Transverse colon (tissue), 4 donors: ENCODE measurements at regions not wholly inside any gene's neighbourhood (a gene's known extent, or its start where the extent isn't known, plus 50 kb on each side); places are given as distances from the start of the nearest gene placed in this dataset.

ENCODE experiments used
- DNase-seq: peaks from one replicate; pipeline ENCODE4 v3.0.0-alpha.2; 2019
- H3K27ac ChIP-seq, 4 donors: fragments of 200-600 bp; sonication (generic); 2 replicates each; pipeline ENCODE4 v1.5.1; 2016 to 2018; ENCODE audit warnings: inconsistent platforms in 4 of 4
- H3K27me3 ChIP-seq: fragments of 200-600 bp; sonication (generic); 2 replicates; pipeline ENCODE4 v1.5.1; 2017; ENCODE audit warnings: inconsistent platforms
- H3K36me3 ChIP-seq, 4 donors: fragments of 200-600 bp; sonication (generic); 2 replicates each; pipeline ENCODE4 v1.5.1; 2017 to 2019; ENCODE audit warnings: inconsistent platforms in 4 of 4
- H3K4me1 ChIP-seq, 4 donors: fragments of 200-600 bp; sonication (generic); 2 replicates each; pipeline ENCODE4 v1.5.1; 2017 to 2020; ENCODE audit warnings: inconsistent platforms in 4 of 4
- H3K4me3 ChIP-seq, 4 donors: fragments of 200-600 bp; sonication (generic); 1 replicate in 1 of 4; 2 replicates in 3 of 4; pipeline versions ENCODE4 v1.5.1 to v1.6.1; 2017 to 2019; ENCODE audit warnings: inconsistent platforms in 4 of 4
- H3K9me3 ChIP-seq, 2 donors: fragments of 200-600 bp; sonication (generic); 2 replicates each; pipeline ENCODE4 v1.5.1; 2017 to 2019; ENCODE audit warnings: inconsistent platforms in 2 of 2
- EP300 ChIP-seq: sonication (generic); formaldehyde crosslinking; IDR thresholded peaks from one replicate; pipeline ENCODE4 v1.6.1; 2017; ENCODE audit warnings: antibody characterized with exemption, low read depth
- POLR2A ChIP-seq: fragments of 450-650 bp; IDR thresholded peaks from one replicate; pipeline ENCODE4 v1.6.1; 2016; ENCODE audit warnings: antibody characterized with exemption, mild to moderate bottlenecking, moderate library complexity
- POLR2AphosphoS5 ChIP-seq, 3 donors: sonication (generic); formaldehyde crosslinking; IDR thresholded peaks; one replicate each; pipeline ENCODE4 v1.6.1; 2016; ENCODE audit warnings: antibody characterized with exemption in 3 of 3
- WGBS, 2 donors: methylation state at CpG; one replicate each; pipeline ENCODE4 v1.1.5; 2018; ENCODE audit warnings: low coverage in 1 of 2; 5-methylcytosine and 5-hydroxymethylcytosine counted together
- in situ Hi-C, 4 donors: fragments of 200-750 bp; cut with MboI; loops; one replicate each; pipeline versions ENCODE4 v1.15.0 to v1.15.1; 2017; ENCODE audit warnings: low sequenced_read_pairs in 3 of 4, low pct_ligation_motif_present in 1 of 4, low pct_unique_long_range_greater_than_20kb in 1 of 4
- intact Hi-C: fragments of 100-400 bp; cut with DNase I; formaldehyde crosslinking; loops from one replicate; pipeline ENCODE4 v1.15.1; 2023; ENCODE audit warnings: low total_unique reads
- TF ChIP-seq, protein P1 (sequence below), 5 experiments: fragments of 200-600 bp in 3 of 5; fragments of 450-650 bp in 2 of 5; sonication (generic) in 3 of 5; IDR thresholded peaks; 1 replicate in 2 of 5; 2 replicates in 3 of 5; pipeline ENCODE4 v1.5.1; 2016 to 2017; ENCODE audit warnings: antibody characterized with exemption in 5 of 5, inconsistent platforms in 3 of 5, mild to moderate bottlenecking in 2 of 5, moderate library complexity in 1 of 5

DNA sequence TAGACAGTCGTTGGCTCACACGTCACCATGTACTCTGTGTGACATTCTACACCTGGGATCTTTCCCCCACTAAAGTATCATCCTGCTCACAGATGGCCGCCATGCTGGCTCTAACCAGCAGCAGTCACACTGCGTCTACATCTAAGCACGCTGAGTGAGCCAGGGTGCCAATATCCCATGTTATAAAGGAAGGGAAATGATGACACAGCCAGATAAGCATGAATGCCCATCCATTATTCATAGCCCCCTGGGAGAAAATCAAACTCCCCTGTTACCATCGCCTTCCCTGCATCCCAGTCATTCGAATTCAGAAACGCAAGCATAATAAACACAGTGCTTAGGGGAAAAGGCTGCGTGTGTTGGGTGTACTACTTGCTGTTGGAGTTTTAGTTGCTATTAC is 698.2 kb upstream of the AUTS2 start:
- TF ChIP-seq EP300 = no peak
- TF ChIP-seq, protein P1, sequence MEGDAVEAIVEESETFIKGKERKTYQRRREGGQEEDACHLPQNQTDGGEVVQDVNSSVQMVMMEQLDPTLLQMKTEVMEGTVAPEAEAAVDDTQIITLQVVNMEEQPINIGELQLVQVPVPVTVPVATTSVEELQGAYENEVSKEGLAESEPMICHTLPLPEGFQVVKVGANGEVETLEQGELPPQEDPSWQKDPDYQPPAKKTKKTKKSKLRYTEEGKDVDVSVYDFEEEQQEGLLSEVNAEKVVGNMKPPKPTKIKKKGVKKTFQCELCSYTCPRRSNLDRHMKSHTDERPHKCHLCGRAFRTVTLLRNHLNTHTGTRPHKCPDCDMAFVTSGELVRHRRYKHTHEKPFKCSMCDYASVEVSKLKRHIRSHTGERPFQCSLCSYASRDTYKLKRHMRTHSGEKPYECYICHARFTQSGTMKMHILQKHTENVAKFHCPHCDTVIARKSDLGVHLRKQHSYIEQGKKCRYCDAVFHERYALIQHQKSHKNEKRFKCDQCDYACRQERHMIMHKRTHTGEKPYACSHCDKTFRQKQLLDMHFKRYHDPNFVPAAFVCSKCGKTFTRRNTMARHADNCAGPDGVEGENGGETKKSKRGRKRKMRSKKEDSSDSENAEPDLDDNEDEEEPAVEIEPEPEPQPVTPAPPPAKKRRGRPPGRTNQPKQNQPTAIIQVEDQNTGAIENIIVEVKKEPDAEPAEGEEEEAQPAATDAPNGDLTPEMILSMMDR (IDR thresholded peaks at IDR 0.05) = no peak
- no peak for TF ChIP-seq POLR2AphosphoS5 (IDR thresholded peaks at IDR 0.05)
- TF ChIP-seq POLR2A = no peak
- in situ Hi-C loops (no loop called here), intact Hi-C loops (no loop called here)
- Histone ChIP-seq H3K27me3 (no peaks in the 10 kb centered on the region), H3K9me3 (no peaks in the 10 kb centered on the region), H3K36me3 (no peaks in the 10 kb centered on the region), H3K4me3 (no peak overlapping the region), H3K4me1 (no peaks in the 10 kb centered on the region), H3K27ac (no peak overlapping the region)
- whole genome bisulfite sequencing, 2 donors = 83 to 92% methylated on average over 6 to 9 of the region's 9 CpGs
- DNase-seq = no peak

DNA sequence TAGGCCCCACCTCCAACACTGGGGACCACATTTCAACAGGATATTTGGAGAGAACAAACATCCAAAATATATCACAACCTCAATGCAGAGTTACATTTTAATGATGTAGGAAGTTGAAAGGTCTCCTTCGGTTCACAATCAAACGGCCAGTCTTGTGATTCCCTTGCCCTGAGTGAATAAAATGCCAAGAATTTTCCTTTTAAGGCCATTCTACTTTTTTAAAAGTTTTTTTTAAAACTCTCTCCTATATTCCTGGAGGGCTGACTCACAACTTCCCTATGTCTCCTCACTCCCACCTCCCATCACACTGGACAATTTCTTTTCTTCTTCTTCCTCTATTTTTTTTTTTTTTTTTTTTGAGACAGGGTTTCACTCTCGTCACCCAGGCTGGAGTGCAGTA is 693.6 kb upstream of the AUTS2 start:
- H3K4me1 ChIP-seq = no peaks in the 10 kb centered on the region
- intact Hi-C loops (no loop called here), in situ Hi-C loops (no loop called here)
- no peak for DNase-seq
- TF ChIP-seq POLR2A (no peak), POLR2AphosphoS5 (IDR thresholded peaks at IDR 0.05) (no peak), EP300 (no peak)
- TF ChIP-seq, protein P1 (IDR thresholded peaks at IDR 0.05) = no peak
- H3K27ac ChIP-seq = no peak overlapping the region
- H3K9me3 ChIP-seq = no peaks in the 10 kb centered on the region
- no peak overlapping the region for H3K4me3 ChIP-seq
- no peaks in the 10 kb centered on the region for H3K27me3 ChIP-seq
- 80 to 90% methylated on average over 3 of the region's 3 CpGs for WGBS, 2 donors
- no peaks in the 10 kb centered on the region for H3K36me3 ChIP-seq

DNA sequence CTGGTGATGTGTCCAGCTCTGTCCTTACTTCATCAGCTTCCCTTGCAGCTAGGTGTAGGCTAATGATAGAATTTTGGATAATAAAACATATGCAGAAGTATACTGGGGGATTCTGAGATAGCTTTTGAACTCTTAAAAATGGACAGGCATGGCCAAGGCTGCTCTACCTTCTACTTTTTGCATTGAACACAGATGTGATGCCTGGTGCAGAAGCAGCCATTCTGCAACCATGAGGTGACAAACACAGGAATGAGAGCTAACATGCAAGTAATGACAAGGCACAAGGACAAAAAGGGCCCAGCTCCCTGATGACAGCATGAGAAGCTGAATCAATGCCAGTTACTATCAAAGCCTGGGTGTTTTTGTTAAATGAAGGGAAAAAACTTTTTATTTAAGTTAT is 686.5 kb upstream of the AUTS2 start:
- intact Hi-C loops = no loop called here

DNA sequence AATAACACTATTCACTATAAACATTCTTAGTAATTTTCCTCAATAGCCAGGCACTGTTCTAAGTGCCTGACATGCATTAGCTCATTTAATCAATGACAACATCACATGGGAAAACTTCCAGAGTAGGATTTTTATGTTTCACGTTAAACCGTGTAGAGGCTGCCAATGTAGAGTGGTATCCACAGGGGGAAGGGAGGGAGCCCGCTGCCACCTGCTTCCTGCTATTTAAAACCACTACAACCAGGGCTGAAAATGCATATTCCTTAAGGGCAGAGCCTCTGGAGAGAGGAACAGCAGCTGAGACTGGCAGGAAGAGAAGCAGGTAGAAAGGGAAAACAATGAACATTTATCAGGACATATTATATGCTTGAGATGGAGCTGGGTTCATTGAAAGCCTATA is 684.3 kb upstream of the AUTS2 start:
- no peak overlapping the region for H3K4me3 ChIP-seq
- intact Hi-C loops = no loop called here
- no peak overlapping the region for H3K27ac ChIP-seq

More for the DNA sequence above, 686.5 kb upstream of the AUTS2 start:
- TF ChIP-seq EP300 (no peak), POLR2AphosphoS5 (IDR thresholded peaks at IDR 0.05) (no peak), POLR2A (no peak)
- TF ChIP-seq, protein P1 (IDR thresholded peaks at IDR 0.05) = no peak
- DNase-seq = no peak
- Histone ChIP-seq H3K27me3 (no peaks in the 10 kb centered on the region), H3K4me3 (no peak overlapping the region), H3K9me3 (no peaks in the 10 kb centered on the region), H3K4me1 (no peaks in the 10 kb centered on the region), H3K36me3 (no peaks in the 10 kb centered on the region), H3K27ac (no peak overlapping the region)
- in situ Hi-C loops = no loop called here

More for the DNA sequence above, 684.3 kb upstream of the AUTS2 start:
- Histone ChIP-seq H3K36me3 (no peaks in the 10 kb centered on the region), H3K4me1 (no peaks in the 10 kb centered on the region), H3K9me3 (no peaks in the 10 kb centered on the region), H3K27me3 (no peaks in the 10 kb centered on the region)
- DNase-seq = no peak
- WGBS, 2 donors = 61 to 72% methylated on average over 2 to 3 of the region's 3 CpGs
- in situ Hi-C loops = no loop called here
- TF ChIP-seq EP300 (no peak), POLR2A (no peak), POLR2AphosphoS5 (IDR thresholded peaks at IDR 0.05) (no peak)
- TF ChIP-seq, protein P1 (IDR thresholded peaks at IDR 0.05) = no peak
